Activated CD4-positive, CD25-positive, alpha-beta regulatory T cell treated with anti-CD3 and anti-CD28 coated beads, Interleukin-2, amount 50 U/mL, for 72 hours (primary cell): ENCODE measurements at regions not wholly inside any gene's neighbourhood (a gene's known extent, or its start where the extent isn't known, plus 50 kb on each side); places are given as distances from the start of the nearest gene placed in this dataset.

Experiments
- DNase-seq: peaks from one replicate; pipeline ENCODE4 v3.0.0; 2021

- DNase-seq, result no peak
These were observed 79.5 kb upstream of the KCNMB2 start for GRCh38 chr3:178456621-178457285.

- no peak for DNase-seq
These were observed 78.7 kb upstream of the KCNMB2 start for GRCh38 chr3:178457511-178457910.

GRCh38 chr3:178458313-178459037, 77.8 kb upstream of the KCNMB2 start:
- DNase-seq, result no peak

DNA sequence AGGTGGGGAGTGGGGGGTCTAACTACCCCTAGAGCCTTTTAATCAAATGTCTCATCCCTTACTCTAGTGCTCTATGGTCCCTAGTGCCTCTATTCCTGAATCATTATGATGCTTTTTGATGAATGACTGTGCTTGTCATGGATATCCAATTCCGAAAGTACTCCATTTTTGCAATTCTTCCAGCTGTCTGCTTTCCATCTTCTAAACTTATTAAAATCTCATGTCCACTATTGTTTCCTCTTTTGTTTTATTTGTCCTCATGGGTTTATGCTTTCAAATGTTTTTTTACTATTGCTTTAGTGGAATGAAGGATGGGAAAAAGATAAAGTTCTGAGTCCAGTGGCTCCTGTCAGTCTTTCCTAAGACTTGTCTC, 77.2 kb upstream of the KCNMB2 start:
- no peak for DNase-seq

DNA sequence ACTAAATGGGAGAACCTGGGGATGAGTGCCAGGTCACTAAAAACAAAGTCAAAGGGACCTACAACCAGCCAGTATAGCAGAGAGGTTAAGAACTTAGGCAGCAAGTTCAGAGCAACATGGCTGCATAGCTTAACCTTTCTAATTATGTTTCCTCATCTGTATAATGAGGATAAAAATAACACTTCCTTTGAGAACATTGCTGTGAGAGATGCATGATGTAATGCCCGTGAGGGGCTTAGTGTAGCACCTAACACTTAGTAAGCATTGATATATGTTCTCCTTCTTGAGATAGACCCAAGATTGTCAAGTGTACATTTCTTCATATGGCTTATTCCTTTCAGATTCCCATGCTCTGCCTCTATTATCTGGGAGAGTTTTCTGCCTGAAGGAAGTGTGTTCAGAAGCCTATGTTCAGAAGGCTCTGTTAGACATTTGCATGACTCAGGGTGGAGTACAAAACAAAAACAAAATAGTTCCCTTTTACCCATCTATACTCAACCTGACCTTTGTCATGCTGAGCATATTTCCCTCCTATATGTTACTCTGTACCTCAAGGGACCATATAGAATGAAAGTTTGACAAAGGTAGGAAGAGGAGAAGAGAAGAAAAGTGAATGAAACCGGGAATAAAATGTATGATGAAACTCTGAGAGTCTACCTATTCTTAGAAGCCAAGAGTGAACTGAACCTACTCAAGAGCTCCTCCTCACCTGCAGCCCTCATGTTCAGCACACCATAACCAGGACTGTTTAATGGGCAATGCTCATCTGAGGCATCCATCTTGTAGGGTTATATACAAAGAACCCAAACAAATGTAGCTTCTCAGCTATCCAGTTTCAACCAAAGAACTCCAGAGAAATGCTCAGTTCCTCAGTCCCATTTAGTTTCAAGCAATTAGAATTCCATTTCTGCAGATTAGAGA, 70.7 kb upstream of the KCNMB2 start:
- DNase-seq, result no peak

DNA sequence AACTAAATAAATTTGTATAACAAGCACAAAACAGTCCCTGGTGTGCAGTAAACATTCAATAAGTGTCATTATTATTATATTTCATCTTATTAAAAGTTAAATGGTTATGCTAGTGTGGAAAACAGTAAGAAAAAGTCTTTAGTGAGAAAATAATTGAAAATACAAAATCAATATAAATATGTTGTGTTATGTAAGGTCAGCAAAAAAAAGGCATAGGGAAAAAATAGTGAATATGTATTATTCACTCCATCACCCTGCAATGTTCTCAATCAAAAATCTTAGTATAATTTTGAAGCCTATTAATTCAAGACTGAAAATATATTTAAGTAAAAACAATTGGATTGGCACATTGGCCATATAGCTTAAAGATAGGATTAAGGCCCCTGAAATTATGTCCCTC, 63.3 kb upstream of the KCNMB2 start:
- DNase-seq, result no peak

GRCh38 chr3:178474526-178474925, 61.7 kb upstream of the KCNMB2 start:
- no peak for DNase-seq

DNA sequence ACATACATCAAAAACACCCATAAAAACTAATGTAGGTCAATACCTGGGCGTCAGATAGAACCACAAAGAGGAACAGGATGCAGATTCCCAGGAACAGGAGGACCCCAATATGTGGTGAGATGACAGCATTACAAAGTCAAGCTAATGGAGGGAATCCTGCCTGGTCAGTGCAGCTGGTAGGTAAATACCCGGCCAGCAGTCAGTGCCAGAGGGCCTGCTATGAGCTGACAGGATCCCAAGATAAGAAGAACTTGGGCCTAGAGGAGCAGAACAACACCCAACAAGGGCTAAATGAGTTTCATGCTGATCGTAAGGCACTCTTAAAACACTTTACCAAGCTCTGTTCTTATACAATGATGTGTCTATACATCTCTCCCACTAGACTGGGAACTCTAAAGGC, 61.2 kb upstream of the KCNMB2 start:
- no peak for DNase-seq

- DNase-seq, result no peak
These were observed 59.4 kb upstream of the KCNMB2 start for GRCh38 chr3:178476886-178477285.

GRCh38 chr3:178479446-178479845, 56.8 kb upstream of the KCNMB2 start:
- DNase-seq, result no peak

DNA sequence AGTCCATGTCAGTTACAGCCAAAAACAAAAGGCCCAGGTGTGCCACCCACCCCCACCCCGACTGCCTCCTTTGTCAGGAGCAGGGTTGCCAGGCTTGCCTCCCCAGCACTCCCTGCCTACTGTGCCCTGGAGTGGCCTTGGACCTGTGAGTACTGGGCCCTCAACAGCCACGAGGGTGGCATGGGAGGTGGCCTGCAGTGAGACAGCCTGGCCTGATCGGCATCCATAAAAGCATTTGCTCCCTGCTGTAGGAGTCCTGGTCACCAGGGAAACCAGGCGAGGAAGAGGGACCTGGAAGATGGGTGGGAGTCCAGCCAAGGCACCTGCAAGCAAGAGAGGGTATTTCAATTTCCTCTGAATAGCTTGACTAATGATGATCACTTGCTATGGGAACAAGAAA, 56.4 kb upstream of the KCNMB2 start:
- DNase-seq, result no peak

- no peak for DNase-seq
These were observed 56.0 kb upstream of the KCNMB2 start for GRCh38 chr3:178480274-178480673.

- DNase-seq, result no peak
These were observed 55.4 kb upstream of the KCNMB2 start for GRCh38 chr3:178480795-178481194.

GRCh38 chr3:178482981-178483380, 53.3 kb upstream of the KCNMB2 start:
- no peak for DNase-seq

- no peak for DNase-seq
These were observed 52.5 kb upstream of the KCNMB2 start for GRCh38 chr3:178483704-178484103.

GRCh38 chr3:178485756-178486155, 50.5 kb upstream of the KCNMB2 start:
- DNase-seq, result no peak
